ENCODE measurements at regions not wholly inside any gene's neighbourhood (a gene's known extent, or its start where the extent isn't known, plus 50 kb on each side); places are given as distances from the start of the nearest gene placed in this dataset.

- H4K20me1 ChIP-seq (ENCODE audit: insufficient read depth): no peaks in the 10 kb centered on the region
- no peak overlapping the region for H3K4me2 ChIP-seq
- no peak overlapping the region for H2AFZ ChIP-seq (ENCODE audit: low read depth)
- no peaks in the 10 kb centered on the region for H3K36me3 ChIP-seq (ENCODE audit: insufficient read depth)
- no peak overlapping the region for H3K4me3 ChIP-seq (IDR thresholded peaks at IDR 0.05; ENCODE audit: insufficient read depth, low read depth, low read length)
- no peaks in the 10 kb centered on the region for H3K27me3 ChIP-seq (ENCODE audit: insufficient read depth, low read depth)
- no peaks in the 10 kb centered on the region for H3K4me1 ChIP-seq (ENCODE audit: low read depth, poor library complexity, severe bottlenecking)
- H3K79me2 ChIP-seq (ENCODE audit: insufficient read depth, low read depth): no peaks in the 10 kb centered on the region
- H3K27ac ChIP-seq: no peak overlapping the region
- no peak overlapping the region for H3K9ac ChIP-seq
- no peak for TF ChIP-seq CTCF (conservative IDR thresholded peaks at IDR 0.05; ENCODE audit: low read depth, low read length)
Observed at GRCh38 chr5:148717668-148718067, 63.3 kb upstream of the HTR4 start.

DNA sequence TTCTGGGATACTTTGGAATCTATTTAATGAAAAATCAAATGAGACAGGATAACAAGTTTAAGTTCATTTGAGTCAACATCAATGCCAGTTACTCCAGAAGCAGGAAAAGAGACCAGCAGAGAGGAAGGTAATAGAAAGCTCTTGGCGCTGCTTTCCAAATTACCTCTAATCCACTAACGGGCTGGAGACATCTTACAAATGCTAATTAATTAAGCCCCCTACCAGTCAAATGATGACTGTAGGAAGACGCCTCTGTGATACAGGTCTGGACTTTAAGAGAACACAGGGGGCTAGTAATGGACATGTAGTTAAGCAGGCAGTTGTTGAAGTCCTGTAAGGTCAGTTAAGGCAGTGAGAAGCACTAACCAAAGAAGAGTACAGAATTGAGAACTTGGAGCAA lies 65.3 kb upstream of the HTR4 start:
- no peak overlapping the region for H3K9ac ChIP-seq
- no peak overlapping the region for H2AFZ ChIP-seq (ENCODE audit: low read depth)
- H3K4me1 ChIP-seq (ENCODE audit: low read depth, poor library complexity, severe bottlenecking): no peaks in the 10 kb centered on the region
- H3K36me3 ChIP-seq (ENCODE audit: insufficient read depth): no peaks in the 10 kb centered on the region
- H3K4me2 ChIP-seq: no peak overlapping the region
- no peaks in the 10 kb centered on the region for H3K27me3 ChIP-seq (ENCODE audit: insufficient read depth, low read depth)
- no peaks in the 10 kb centered on the region for H4K20me1 ChIP-seq (ENCODE audit: insufficient read depth)
- no peak overlapping the region for H3K4me3 ChIP-seq (IDR thresholded peaks at IDR 0.05; ENCODE audit: insufficient read depth, low read depth, low read length)
- H3K27ac ChIP-seq: no peak overlapping the region
- no peaks in the 10 kb centered on the region for H3K79me2 ChIP-seq (ENCODE audit: insufficient read depth, low read depth)
- TF ChIP-seq CTCF (conservative IDR thresholded peaks at IDR 0.05; ENCODE audit: low read depth, low read length): no peak

- H3K4me2 ChIP-seq: no peak overlapping the region
- H4K20me1 ChIP-seq (ENCODE audit: insufficient read depth): no peaks in the 10 kb centered on the region
- H3K36me3 ChIP-seq (ENCODE audit: insufficient read depth): no peaks in the 10 kb centered on the region
- H3K79me2 ChIP-seq (ENCODE audit: insufficient read depth, low read depth): no peaks in the 10 kb centered on the region
- H3K27ac ChIP-seq: no peak overlapping the region
- no peak overlapping the region for H2AFZ ChIP-seq (ENCODE audit: low read depth)
- H3K4me1 ChIP-seq (ENCODE audit: low read depth, poor library complexity, severe bottlenecking): no peaks in the 10 kb centered on the region
- no peak overlapping the region for H3K4me3 ChIP-seq (IDR thresholded peaks at IDR 0.05; ENCODE audit: insufficient read depth, low read depth, low read length)
- no peak for TF ChIP-seq CTCF (conservative IDR thresholded peaks at IDR 0.05; ENCODE audit: low read depth, low read length)
- no peaks in the 10 kb centered on the region for H3K27me3 ChIP-seq (ENCODE audit: insufficient read depth, low read depth)
- H3K9ac ChIP-seq: no peak overlapping the region
Observed at GRCh38 chr5:148720257-148720656, 65.9 kb upstream of the HTR4 start.

GRCh38 chr5:148723143-148723542 lies 68.8 kb upstream of the HTR4 start:
- no peaks in the 10 kb centered on the region for H3K27me3 ChIP-seq (ENCODE audit: insufficient read depth, low read depth)
- no peaks in the 10 kb centered on the region for H3K36me3 ChIP-seq (ENCODE audit: insufficient read depth)

More at GRCh38 chr5:148723143-148723542, 68.8 kb upstream of the HTR4 start:
- no peak for TF ChIP-seq CTCF (conservative IDR thresholded peaks at IDR 0.05; ENCODE audit: low read depth, low read length)
- no peak overlapping the region for H2AFZ ChIP-seq (ENCODE audit: low read depth)
- H3K4me2 ChIP-seq: no peak overlapping the region
- no peaks in the 10 kb centered on the region for H3K79me2 ChIP-seq (ENCODE audit: insufficient read depth, low read depth)
- no peaks in the 10 kb centered on the region for H3K4me1 ChIP-seq (ENCODE audit: low read depth, poor library complexity, severe bottlenecking)
- no peaks in the 10 kb centered on the region for H4K20me1 ChIP-seq (ENCODE audit: insufficient read depth)
- no peak overlapping the region for H3K4me3 ChIP-seq (IDR thresholded peaks at IDR 0.05; ENCODE audit: insufficient read depth, low read depth, low read length)
- H3K9ac ChIP-seq: no peak overlapping the region
- no peak overlapping the region for H3K27ac ChIP-seq
